Neuronal stem cell (in vitro differentiated cells): ENCODE measurements at regions not wholly inside any gene's neighbourhood (a gene's known extent, or its start where the extent isn't known, plus 50 kb on each side); places are given as distances from the start of the nearest gene placed in this dataset.
"Not testable (repeated sequence)": the region's sequence is repeated elsewhere in the genome, so short reads cannot be mapped to it uniquely, and the experiment has no call there.

Experiments
- DNase-seq: peaks from one replicate; pipeline ENCODE4 v3.0.0-alpha.2; 2013; ENCODE audit warnings: low spot score
- H2AFZ ChIP-seq: one replicate; pipeline ENCODE4 v1.6.1; 2013; ENCODE audit warnings: mild to moderate bottlenecking, low read length, inconsistent platforms
- H2AK5ac ChIP-seq: 2 replicates; pipeline ENCODE4 v1.6.1; 2013; ENCODE audit warnings: low read depth, mild to moderate bottlenecking, inconsistent platforms, low read length, moderate library complexity, mixed read lengths
- H2BK120ac ChIP-seq: 2 replicates; pipeline ENCODE4 v1.6.1; 2013; ENCODE audit warnings: low read depth, mild to moderate bottlenecking, inconsistent platforms, low read length, moderate library complexity, mixed read lengths
- H2BK12ac ChIP-seq: one replicate; pipeline ENCODE4 v1.6.1; 2013; ENCODE audit warnings: low read length, inconsistent platforms
- H2BK15ac ChIP-seq: 2 replicates; pipeline ENCODE4 v1.6.1; 2013; ENCODE audit warnings: mild to moderate bottlenecking, low read length, inconsistent platforms, mixed read lengths
- H2BK5ac ChIP-seq: one replicate; pipeline ENCODE4 v1.6.1; 2013; ENCODE audit warnings: inconsistent platforms, mild to moderate bottlenecking, low read length, moderate library complexity
- H3K14ac ChIP-seq: one replicate; pipeline ENCODE4 v1.6.1; 2013; ENCODE audit warnings: low read length, inconsistent platforms
- H3K18ac ChIP-seq: 2 replicates; pipeline ENCODE4 v1.6.1; 2013; ENCODE audit warnings: low read length, inconsistent platforms
- H3K23ac ChIP-seq: 2 replicates; pipeline ENCODE4 v1.6.1; 2013; ENCODE audit warnings: low read depth, mild to moderate bottlenecking, mixed read lengths, low read length, inconsistent platforms; ENCODE audit not compliant: poor library complexity
- H3K27ac ChIP-seq: replicated peaks from 3 replicates; pipeline ENCODE4 v1.5.1; 2013; ENCODE audit warnings: low read length, inconsistent platforms
- H3K27me3 ChIP-seq, 3 experiments: 2 replicates each; pipeline ENCODE4 v1.6.1; 2013; ENCODE audit warnings: low read length in 3 of 3, mild to moderate bottlenecking in 2 of 3, inconsistent platforms in 1 of 3, low read depth in 1 of 3, mixed read lengths in 1 of 3, moderate library complexity in 1 of 3; ENCODE audit not compliant: control insufficient read depth in 3 of 3, insufficient read depth in 3 of 3
- H3K36me3 ChIP-seq, 2 donors: replicated peaks in 1 of 2; 2 replicates each; pipeline ENCODE4 v1.6.1; 2013; ENCODE audit warnings: low read length in 2 of 2; ENCODE audit not compliant: control insufficient read depth in 2 of 2, insufficient read depth in 2 of 2
- H3K4ac ChIP-seq: 2 replicates; pipeline ENCODE4 v1.6.1; 2013; ENCODE audit warnings: inconsistent platforms, mild to moderate bottlenecking, low read length, moderate library complexity
- H3K4me1 ChIP-seq, 2 donors: 1 replicate in 1 of 2; 2 replicates in 1 of 2; pipeline ENCODE4 v1.6.1; 2013; ENCODE audit warnings: low read length in 2 of 2, low read depth in 1 of 2; ENCODE audit not compliant: control insufficient read depth in 2 of 2, insufficient read depth in 1 of 2
- H3K4me2 ChIP-seq: one replicate; pipeline ENCODE4 v1.6.1; 2013; ENCODE audit warnings: mild to moderate bottlenecking, low read length, inconsistent platforms; ENCODE audit not compliant: insufficient read depth, poor library complexity, severe bottlenecking
- H3K4me3 ChIP-seq, 2 donors: 2 replicates each; pipeline ENCODE4 v1.5.1; 2013; ENCODE audit warnings: low read length in 2 of 2, mild to moderate bottlenecking in 2 of 2, inconsistent platforms in 1 of 2, moderate library complexity in 1 of 2
- H3K79me1 ChIP-seq: one replicate; pipeline ENCODE4 v1.6.1; 2013; ENCODE audit warnings: low read depth, mild to moderate bottlenecking, inconsistent platforms, low read length, moderate library complexity
- H3K9ac ChIP-seq: one replicate; pipeline ENCODE4 v1.6.1; 2013; ENCODE audit warnings: mild to moderate bottlenecking, low read depth, low read length, inconsistent platforms; ENCODE audit not compliant: poor library complexity
- H3K9me3 ChIP-seq, 2 donors: replicated peaks in 1 of 2; 2 replicates each; pipeline versions ENCODE3 to v1.6.1; 2013; ENCODE audit warnings: low read length in 2 of 2, mild to moderate bottlenecking in 2 of 2, inconsistent platforms in 1 of 2, low read depth in 1 of 2, mixed read lengths in 1 of 2, moderate library complexity in 1 of 2; ENCODE audit not compliant: control insufficient read depth in 2 of 2, insufficient read depth in 1 of 2
- H4K8ac ChIP-seq: one replicate; pipeline ENCODE4 v1.6.1; 2013; ENCODE audit warnings: low read depth, mild to moderate bottlenecking, inconsistent platforms, low read length, moderate library complexity
- H4K91ac ChIP-seq: one replicate; pipeline ENCODE4 v1.6.1; 2013; ENCODE audit warnings: low read length, low read depth, mild to moderate bottlenecking, inconsistent platforms; ENCODE audit not compliant: poor library complexity
- WGBS, 2 donors: extraction: QIAGEN DNeasy Blood & Tissue Kit; methylation state at CpG; one replicate each; pipeline ENCODE4 v1.1.7; 2013; ENCODE audit warnings: missing lambda C conversion rate in 2 of 2, mixed read lengths in 1 of 2; ENCODE audit not compliant: insufficient read length in 2 of 2, insufficient replicate concordance in 1 of 2; ENCODE audit errors: extremely low coverage in 2 of 2; 5-methylcytosine and 5-hydroxymethylcytosine counted together

- H3K4me2 ChIP-seq: no peak overlapping the region
- peaks cover 3 to 5% of the 10 kb centered on the region in 2 donors for H3K4me1 ChIP-seq
- no peak overlapping the region for H2BK12ac ChIP-seq
- H4K8ac ChIP-seq: no peak overlapping the region
- no peaks in the 10 kb centered on the region for H3K36me3 ChIP-seq
- no peak overlapping the region for H3K23ac ChIP-seq
- no peak overlapping the region for H3K27ac ChIP-seq
- H3K27me3 ChIP-seq: peaks cover 0 to 11% (median 0%) of the 10 kb centered on the region in 3 experiments
- DNase-seq: peak; percentile 15
- H2AK5ac ChIP-seq: no peak overlapping the region
- no peak overlapping the region for H2BK15ac ChIP-seq
- H3K9me3 ChIP-seq: no peaks in the 10 kb centered on the region
- no peak overlapping the region for H2BK120ac ChIP-seq
- H3K4me3 ChIP-seq: no peak overlapping the region
- no peak overlapping the region for H2AFZ ChIP-seq
- no peak overlapping the region for H4K91ac ChIP-seq
- no peak overlapping the region for H3K14ac ChIP-seq
- H2BK5ac ChIP-seq: no peak overlapping the region
- no CpG with 5 or more reads among the region's 4 CpGs for WGBS, 2 donors
- H3K79me1 ChIP-seq: no peaks in the 10 kb centered on the region
- no peak overlapping the region for H3K9ac ChIP-seq
- H3K4ac ChIP-seq: no peak overlapping the region
- H3K18ac ChIP-seq: no peak overlapping the region
These were observed 53.8 kb upstream of the LYRM9 start for GRCh38 chr17:27947005-27947406.

GRCh38 chr17:27949304-27949703 lies 56.1 kb upstream of the LYRM9 start:
- Histone ChIP-seq H4K91ac (no peak overlapping the region), H2BK15ac (no peak overlapping the region), H2BK5ac (no peak overlapping the region), H3K4me3 (no peak overlapping the region), H3K36me3 (no peaks in the 10 kb centered on the region), H3K9me3 (no peaks in the 10 kb centered on the region), H3K27me3 (peaks cover 0 to 26% (median 0%) of the 10 kb centered on the region in 3 experiments), H3K14ac (no peak overlapping the region), H3K18ac (no peak overlapping the region), H3K4me1 (peaks cover 3 to 5% of the 10 kb centered on the region in 2 donors), H4K8ac (no peak overlapping the region), H3K9ac (no peak overlapping the region), H3K23ac (no peak overlapping the region), H3K4me2 (no peak overlapping the region), H2BK12ac (peak overlapping the region; percentile 69), H2AK5ac (peak overlapping the region; percentile 67), H3K27ac (no peak overlapping the region), H3K79me1 (no peaks in the 10 kb centered on the region), H2BK120ac (no peak overlapping the region), H3K4ac (no peak overlapping the region), H2AFZ (no peak overlapping the region)
- WGBS, 2 donors: no CpG with 5 or more reads among the region's 3 CpGs
- no peak for DNase-seq

GRCh38 chr17:27950225-27950624 lies 57.1 kb upstream of the LYRM9 start:
- not testable (repeated sequence) for H4K91ac ChIP-seq, H2AFZ ChIP-seq, H2AK5ac ChIP-seq

GRCh38 chr17:27950995-27951394 lies 57.8 kb upstream of the LYRM9 start:
- Histone ChIP-seq H3K79me1 (no peaks in the 10 kb centered on the region), H2BK15ac (no peak overlapping the region), H2BK120ac (no peak overlapping the region)

More at GRCh38 chr17:27950225-27950624, 57.1 kb upstream of the LYRM9 start:
- H2BK120ac ChIP-seq, H3K14ac ChIP-seq, H3K4ac ChIP-seq, H2BK12ac ChIP-seq, DNase-seq, H2BK5ac ChIP-seq, H3K9me3 ChIP-seq, H3K9ac ChIP-seq, H3K36me3 ChIP-seq, H3K18ac ChIP-seq, H3K23ac ChIP-seq, H3K79me1 ChIP-seq, H3K4me1 ChIP-seq, H4K8ac ChIP-seq, H2BK15ac ChIP-seq, H3K27ac ChIP-seq, H3K4me3 ChIP-seq, H3K4me2 ChIP-seq: not testable (repeated sequence)
- WGBS, 2 donors: no CpG with 5 or more reads among the region's 7 CpGs
- H3K27me3 ChIP-seq: peaks cover 0 to 34% (median 0%) of the 10 kb centered on the region in 3 experiments

More at GRCh38 chr17:27950995-27951394, 57.8 kb upstream of the LYRM9 start:
- H3K4ac ChIP-seq: no peak overlapping the region
- H4K91ac ChIP-seq: no peak overlapping the region
- DNase-seq: no peak
- H2BK5ac ChIP-seq: no peak overlapping the region
- WGBS, 2 donors: no CpG with 5 or more reads among the region's 5 CpGs
- no peak overlapping the region for H3K18ac ChIP-seq
- no peak overlapping the region for H2AK5ac ChIP-seq
- H4K8ac ChIP-seq: no peak overlapping the region
- no peaks in the 10 kb centered on the region for H3K36me3 ChIP-seq
- H3K27ac ChIP-seq: no peak overlapping the region
- no peak overlapping the region for H2AFZ ChIP-seq
- no peak overlapping the region for H3K14ac ChIP-seq
- peaks cover 0 to 36% (median 0%) of the 10 kb centered on the region in 3 experiments for H3K27me3 ChIP-seq
- no peak overlapping the region for H3K23ac ChIP-seq
- no peak overlapping the region for H3K4me2 ChIP-seq
- H3K9ac ChIP-seq: no peak overlapping the region
- no peaks in the 10 kb centered on the region for H3K9me3 ChIP-seq
- H3K4me1 ChIP-seq: peaks cover 5% of the 10 kb centered on the region in 2 donors
- no peak overlapping the region for H3K4me3 ChIP-seq
- no peak overlapping the region for H2BK12ac ChIP-seq
